ENCODE measurements at regions not wholly inside any gene's neighbourhood (a gene's known extent, or its start where the extent isn't known, plus 50 kb on each side); places are given as distances from the start of the nearest gene placed in this dataset.

- Histone ChIP-seq H3K9me3 (no peaks in the 10 kb centered on the region), H3K27ac (no peak overlapping the region), H3K4me1 (no peaks in the 10 kb centered on the region), H3K4me3 (no peak overlapping the region), H3K36me3 (no peaks in the 10 kb centered on the region), H3K27me3 (no peaks in the 10 kb centered on the region)
- WGBS, 5 donors: 74 to 81% (median 79%) methylated on average over 3 of the region's 3 CpGs
- TF ChIP-seq CTCF (IDR thresholded peaks at IDR 0.05) (no peak), POLR2AphosphoS5 (IDR thresholded peaks at IDR 0.05) (no peak), EP300 (IDR thresholded peaks at IDR 0.05) (no peak), POLR2A (IDR thresholded peaks at IDR 0.05) (no peak)
- no peak for DNase-seq
- intact Hi-C loops (cut with DNase I; ENCODE audit: low total_unique reads): no loop called here
Observed at GRCh38 chr2:74749432-74749831, 84.5 kb upstream of the HK2 start.

GRCh38 chr2:74751981-74752851, 81.7 kb upstream of the HK2 start:
- DNase-seq: no peak
- H3K27me3 ChIP-seq: no peaks in the 10 kb centered on the region
- intact Hi-C loops (cut with DNase I; ENCODE audit: low total_unique reads): no loop called here

GRCh38 chr2:74755386-74755785, 78.5 kb upstream of the HK2 start:
- TF ChIP-seq POLR2AphosphoS5 (IDR thresholded peaks at IDR 0.05) (no peak), CTCF (IDR thresholded peaks at IDR 0.05) (no peak), EP300 (IDR thresholded peaks at IDR 0.05) (no peak), POLR2A (IDR thresholded peaks at IDR 0.05) (no peak)
- Histone ChIP-seq H3K4me1 (no peaks in the 10 kb centered on the region), H3K27ac (no peak overlapping the region), H3K9me3 (peaks cover 6 to 22% (median 16%) of the 10 kb centered on the region in 4 donors), H3K36me3 (no peaks in the 10 kb centered on the region), H3K27me3 (no peaks in the 10 kb centered on the region), H3K4me3 (no peak overlapping the region)
- no peak for DNase-seq
- 85 to 97% (median 88%) methylated on average over 4 of the region's 4 CpGs for whole genome bisulfite sequencing, 5 donors
- intact Hi-C loops (cut with DNase I; ENCODE audit: low total_unique reads): no loop called here

More at GRCh38 chr2:74751981-74752851, 81.7 kb upstream of the HK2 start:
- Histone ChIP-seq H3K4me1 (no peaks in the 10 kb centered on the region), H3K27ac (no peak overlapping the region), H3K36me3 (no peaks in the 10 kb centered on the region), H3K4me3 (no peak overlapping the region), H3K9me3 (peaks cover 6 to 20% (median 16%) of the 10 kb centered on the region in 4 donors)
- TF ChIP-seq POLR2AphosphoS5 (IDR thresholded peaks at IDR 0.05) (no peak), CTCF (IDR thresholded peaks at IDR 0.05) (no peak), EP300 (IDR thresholded peaks at IDR 0.05) (no peak), POLR2A (IDR thresholded peaks at IDR 0.05) (no peak)
- WGBS, 5 donors: 65 to 77% (median 76%) methylated on average over 4 of the region's 4 CpGs

GRCh38 chr2:74756356-74756890, 77.5 kb upstream of the HK2 start:
- H3K36me3 ChIP-seq: no peaks in the 10 kb centered on the region
- no peak overlapping the region for H3K4me3 ChIP-seq
- H3K27ac ChIP-seq: no peak overlapping the region
- TF ChIP-seq POLR2AphosphoS5 (IDR thresholded peaks at IDR 0.05) (no peak), CTCF (IDR thresholded peaks at IDR 0.05) (no peak)
- H3K27me3 ChIP-seq: no peaks in the 10 kb centered on the region
- no peak for DNase-seq
- H3K4me1 ChIP-seq: no peaks in the 10 kb centered on the region
- intact Hi-C loops (cut with DNase I; ENCODE audit: low total_unique reads): no loop called here
- peaks cover 6 to 22% (median 16%) of the 10 kb centered on the region in 4 donors for H3K9me3 ChIP-seq

Data from stomach (tissue), 8 donors.